ENCODE measurements at regions not wholly inside any gene's neighbourhood (a gene's known extent, or its start where the extent isn't known, plus 50 kb on each side); places are given as distances from the start of the nearest gene placed in this dataset.

DNA sequence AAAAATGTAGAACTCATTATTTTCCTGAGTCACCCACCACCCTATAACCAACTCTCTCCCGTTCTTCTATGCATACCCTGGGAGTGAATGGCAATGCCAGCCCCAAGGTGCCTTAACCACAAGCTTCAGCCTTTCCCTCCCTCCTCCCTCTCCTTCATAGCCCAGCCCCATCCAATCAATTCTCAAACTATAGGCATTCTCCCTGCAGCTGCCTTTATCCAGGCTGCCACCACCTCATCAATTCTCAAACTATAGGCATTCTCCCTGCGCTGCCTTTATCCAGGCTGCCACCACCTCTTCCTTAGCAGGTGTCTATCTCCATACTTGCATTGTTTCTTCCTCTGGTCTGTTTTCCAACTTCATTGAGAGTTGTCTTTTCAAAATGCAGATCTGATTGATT is 77.1 kb downstream of the PLEKHG1 start:
- Histone ChIP-seq H3K4me3 (ENCODE audit: low read length in 2 of 2) (no peak overlapping the region), H3K27ac (ENCODE audit: low read depth in 1 of 2, low read length in 1 of 2) (no peak overlapping the region), H3K36me3 (ENCODE audit: control insufficient read depth in 2 of 2, insufficient read depth in 2 of 2, low read length in 1 of 2) (peaks cover 7 to 24% of the 10 kb centered on the region in 2 donors), H3K4me1 (ENCODE audit: control insufficient read depth in 2 of 2, insufficient read depth in 2 of 2, low read length in 2 of 2) (peaks cover 22 to 38% of the 10 kb centered on the region in 2 donors), H3K27me3 (ENCODE audit: control insufficient read depth in 2 of 2, insufficient read depth in 1 of 2, low read length in 1 of 2) (no peaks in the 10 kb centered on the region), H3K9me3 (ENCODE audit: control insufficient read depth in 2 of 2, insufficient read depth in 1 of 2, low read length in 1 of 2) (no peaks in the 10 kb centered on the region)
- WGBS: 100% methylated on average over 2 of the region's 2 CpGs
- no peak for DNase-seq (ENCODE audit: low read depth in 6 of 9, low spot score in 9 of 9)

- Histone ChIP-seq H3K27ac (ENCODE audit: low read depth in 1 of 2, low read length in 1 of 2) (no peak overlapping the region), H3K9me3 (ENCODE audit: control insufficient read depth in 2 of 2, insufficient read depth in 1 of 2, low read length in 1 of 2) (peaks cover 0 to 5% of the 10 kb centered on the region in 2 donors), H3K4me1 (ENCODE audit: control insufficient read depth in 2 of 2, insufficient read depth in 2 of 2, low read length in 2 of 2) (peaks cover 30 to 56% of the 10 kb centered on the region in 2 donors), H3K4me3 (ENCODE audit: low read length in 2 of 2) (no peak overlapping the region), H3K27me3 (ENCODE audit: control insufficient read depth in 2 of 2, insufficient read depth in 1 of 2, low read length in 1 of 2) (no peaks in the 10 kb centered on the region), H3K36me3 (ENCODE audit: control insufficient read depth in 2 of 2, insufficient read depth in 2 of 2, low read length in 1 of 2) (peaks cover 28 to 35% of the 10 kb centered on the region in 2 donors)
- WGBS: 97% methylated on average over 5 of the region's 5 CpGs
- no peak for DNase-seq (ENCODE audit: low read depth in 6 of 9, low spot score in 9 of 9)
These were observed 80.8 kb downstream of the PLEKHG1 start for GRCh38 chr6:150680510-150680909.

DNA sequence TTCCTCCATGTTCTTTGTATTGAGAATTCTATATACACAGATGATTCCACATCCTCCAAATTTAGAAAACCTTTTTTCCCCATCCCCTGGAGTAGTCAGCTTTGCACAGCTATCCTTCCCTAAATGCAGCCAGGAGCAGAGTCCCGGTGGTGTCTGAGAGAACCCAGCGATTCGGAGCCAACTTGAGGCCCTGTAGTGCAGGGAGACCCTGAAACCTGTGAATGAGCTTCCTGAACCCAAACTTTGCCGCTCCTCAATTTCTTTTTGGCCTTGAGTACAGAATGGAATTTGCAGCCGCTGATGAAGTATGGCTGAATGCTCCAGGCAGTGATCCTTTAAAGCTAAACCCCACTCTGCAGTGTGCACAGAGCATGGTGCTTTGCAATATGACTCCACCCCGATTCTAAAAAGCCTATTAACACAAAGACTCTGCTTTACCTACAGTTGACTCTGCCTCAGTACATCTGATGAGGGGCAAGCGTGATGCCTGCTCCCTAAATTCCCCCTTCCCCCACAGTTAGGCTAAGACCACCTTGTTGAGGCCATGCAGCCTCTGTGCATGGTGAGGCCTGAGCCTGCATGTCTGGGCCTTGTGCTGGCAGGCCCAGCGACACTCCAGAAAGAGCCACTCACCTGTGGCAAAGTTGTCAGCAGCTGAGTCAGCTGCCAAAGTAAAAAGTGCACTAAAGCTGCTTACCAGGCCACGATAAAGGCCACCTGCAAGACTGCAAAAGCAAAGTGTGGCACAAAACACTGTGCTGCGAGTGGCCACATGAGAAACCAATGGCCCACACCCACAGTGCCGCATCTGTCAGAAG is 82.1 kb downstream of the PLEKHG1 start:
- peaks cover 0 to 5% of the 10 kb centered on the region in 2 donors for H3K9me3 ChIP-seq (ENCODE audit: control insufficient read depth in 2 of 2, insufficient read depth in 1 of 2, low read length in 1 of 2)
- 83% methylated on average over 11 of the region's 11 CpGs for WGBS
- H3K4me3 ChIP-seq (ENCODE audit: low read length in 2 of 2): no peak overlapping the region
- H3K4me1 ChIP-seq (ENCODE audit: control insufficient read depth in 2 of 2, insufficient read depth in 2 of 2, low read length in 2 of 2): peaks cover 30 to 62% of the 10 kb centered on the region in 2 donors
- H3K27me3 ChIP-seq (ENCODE audit: control insufficient read depth in 2 of 2, insufficient read depth in 1 of 2, low read length in 1 of 2): no peaks in the 10 kb centered on the region
- peak overlapping the region; percentile 39 to 68 for H3K27ac ChIP-seq (ENCODE audit: low read depth in 1 of 2, low read length in 1 of 2)
- DNase-seq (ENCODE audit: low read depth in 6 of 9, low spot score in 9 of 9): peak in 2 of 9 donors; percentile 42 to 61
- H3K36me3 ChIP-seq (ENCODE audit: control insufficient read depth in 2 of 2, insufficient read depth in 2 of 2, low read length in 1 of 2): peaks cover 28 to 37% of the 10 kb centered on the region in 2 donors

- 24% methylated on average over 8 of the region's 8 CpGs for WGBS
- Histone ChIP-seq H3K4me3 (ENCODE audit: low read length in 2 of 2) (no peak overlapping the region), H3K27me3 (ENCODE audit: control insufficient read depth in 2 of 2, insufficient read depth in 1 of 2, low read length in 1 of 2) (no peaks in the 10 kb centered on the region), H3K27ac (ENCODE audit: low read depth in 1 of 2, low read length in 1 of 2) (peak overlapping the region; percentile 31 to 68), H3K9me3 (ENCODE audit: control insufficient read depth in 2 of 2, insufficient read depth in 1 of 2, low read length in 1 of 2) (peaks cover 0 to 5% of the 10 kb centered on the region in 2 donors), H3K36me3 (ENCODE audit: control insufficient read depth in 2 of 2, insufficient read depth in 2 of 2, low read length in 1 of 2) (peaks cover 24 to 27% of the 10 kb centered on the region in 2 donors), H3K4me1 (ENCODE audit: control insufficient read depth in 2 of 2, insufficient read depth in 2 of 2, low read length in 2 of 2) (peaks cover 30 to 62% of the 10 kb centered on the region in 2 donors)
- peak in 1 of 9 donors; percentile 53 for DNase-seq (ENCODE audit: low read depth in 6 of 9, low spot score in 9 of 9)
These were observed 83.6 kb downstream of the PLEKHG1 start for GRCh38 chr6:150683320-150683719.

- Histone ChIP-seq H3K9me3 (ENCODE audit: control insufficient read depth in 2 of 2, insufficient read depth in 1 of 2, low read length in 1 of 2) (peaks cover 0 to 5% of the 10 kb centered on the region in 2 donors), H3K4me3 (ENCODE audit: low read length in 2 of 2) (no peak overlapping the region), H3K36me3 (ENCODE audit: control insufficient read depth in 2 of 2, insufficient read depth in 2 of 2, low read length in 1 of 2) (peaks cover 24 to 27% of the 10 kb centered on the region in 2 donors), H3K4me1 (ENCODE audit: control insufficient read depth in 2 of 2, insufficient read depth in 2 of 2, low read length in 2 of 2) (peaks cover 30 to 62% of the 10 kb centered on the region in 2 donors), H3K27ac (ENCODE audit: low read depth in 1 of 2, low read length in 1 of 2) (peak overlapping the region in 1 of 2 donors; percentile 68), H3K27me3 (ENCODE audit: control insufficient read depth in 2 of 2, insufficient read depth in 1 of 2, low read length in 1 of 2) (no peaks in the 10 kb centered on the region)
- over 99% methylated on average over 9 of the region's 9 CpGs for WGBS
- DNase-seq (ENCODE audit: low read depth in 6 of 9, low spot score in 9 of 9): no peak
These were observed 84.5 kb downstream of the PLEKHG1 start for GRCh38 chr6:150684161-150684560.

GRCh38 chr6:150684714-150685459 is 85.2 kb downstream of the PLEKHG1 start:
- 59% methylated on average over 13 of the region's 13 CpGs for WGBS
- peaks cover 0 to 5% of the 10 kb centered on the region in 2 donors for H3K9me3 ChIP-seq (ENCODE audit: control insufficient read depth in 2 of 2, insufficient read depth in 1 of 2, low read length in 1 of 2)
- H3K4me3 ChIP-seq (ENCODE audit: low read length in 2 of 2): no peak overlapping the region
- H3K27me3 ChIP-seq (ENCODE audit: control insufficient read depth in 2 of 2, insufficient read depth in 1 of 2, low read length in 1 of 2): no peaks in the 10 kb centered on the region
- peaks cover 24 to 27% of the 10 kb centered on the region in 2 donors for H3K36me3 ChIP-seq (ENCODE audit: control insufficient read depth in 2 of 2, insufficient read depth in 2 of 2, low read length in 1 of 2)
- DNase-seq (ENCODE audit: low read depth in 6 of 9, low spot score in 9 of 9): no peak
- peaks cover 30 to 59% of the 10 kb centered on the region in 2 donors for H3K4me1 ChIP-seq (ENCODE audit: control insufficient read depth in 2 of 2, insufficient read depth in 2 of 2, low read length in 2 of 2)
- H3K27ac ChIP-seq (ENCODE audit: low read depth in 1 of 2, low read length in 1 of 2): peak overlapping the region; percentile 26 to 54

DNA sequence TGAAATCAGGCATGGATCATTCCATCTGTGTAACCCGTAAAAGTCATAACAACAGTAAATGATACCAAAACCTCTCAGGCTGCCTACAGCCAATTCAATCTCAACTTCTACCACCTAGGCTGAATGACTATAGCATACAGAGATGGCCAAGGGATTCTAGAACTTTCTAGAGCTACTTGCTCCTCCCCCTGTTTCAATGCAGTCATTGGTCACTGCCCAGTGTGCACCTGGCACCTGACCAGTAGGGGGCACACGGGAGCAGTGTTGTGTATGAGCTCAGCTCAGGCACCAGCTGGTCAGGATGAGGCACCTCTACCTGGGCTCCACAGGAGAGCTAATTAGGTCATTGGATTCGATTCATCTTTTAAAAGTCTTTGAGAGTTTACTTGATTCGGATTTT is 86.2 kb downstream of the PLEKHG1 start:
- H3K9me3 ChIP-seq (ENCODE audit: control insufficient read depth in 2 of 2, insufficient read depth in 1 of 2, low read length in 1 of 2): peaks cover 0 to 5% of the 10 kb centered on the region in 2 donors
- H3K27ac ChIP-seq (ENCODE audit: low read depth in 1 of 2, low read length in 1 of 2): peak overlapping the region in 1 of 2 donors; percentile 3
- DNase-seq (ENCODE audit: low read depth in 6 of 9, low spot score in 9 of 9): peak in 3 of 9 donors; percentile 43 to 60 (median 46)
- peaks cover 30 to 51% of the 10 kb centered on the region in 2 donors for H3K4me1 ChIP-seq (ENCODE audit: control insufficient read depth in 2 of 2, insufficient read depth in 2 of 2, low read length in 2 of 2)
- no peaks in the 10 kb centered on the region for H3K27me3 ChIP-seq (ENCODE audit: control insufficient read depth in 2 of 2, insufficient read depth in 1 of 2, low read length in 1 of 2)
- H3K4me3 ChIP-seq (ENCODE audit: low read length in 2 of 2): no peak overlapping the region
- WGBS: 79% methylated on average over 4 of the region's 4 CpGs
- H3K36me3 ChIP-seq (ENCODE audit: control insufficient read depth in 2 of 2, insufficient read depth in 2 of 2, low read length in 1 of 2): peaks cover 24 to 31% of the 10 kb centered on the region in 2 donors

GRCh38 chr6:150686566-150686965 is 86.9 kb downstream of the PLEKHG1 start:
- H3K9me3 ChIP-seq (ENCODE audit: control insufficient read depth in 2 of 2, insufficient read depth in 1 of 2, low read length in 1 of 2): peaks cover 0 to 5% of the 10 kb centered on the region in 2 donors
- 96% methylated on average over 12 of the region's 12 CpGs for WGBS
- peaks cover 30 to 44% of the 10 kb centered on the region in 2 donors for H3K4me1 ChIP-seq (ENCODE audit: control insufficient read depth in 2 of 2, insufficient read depth in 2 of 2, low read length in 2 of 2)
- DNase-seq (ENCODE audit: low read depth in 6 of 9, low spot score in 9 of 9): no peak
- no peak overlapping the region for H3K4me3 ChIP-seq (ENCODE audit: low read length in 2 of 2)
- H3K27me3 ChIP-seq (ENCODE audit: control insufficient read depth in 2 of 2, insufficient read depth in 1 of 2, low read length in 1 of 2): no peaks in the 10 kb centered on the region
- peaks cover 24 to 31% of the 10 kb centered on the region in 2 donors for H3K36me3 ChIP-seq (ENCODE audit: control insufficient read depth in 2 of 2, insufficient read depth in 2 of 2, low read length in 1 of 2)
- peak overlapping the region in 1 of 2 donors; percentile 7 for H3K27ac ChIP-seq (ENCODE audit: low read depth in 1 of 2, low read length in 1 of 2)

- H3K4me3 ChIP-seq (ENCODE audit: low read length in 2 of 2): no peak overlapping the region
- H3K4me1 ChIP-seq (ENCODE audit: control insufficient read depth in 2 of 2, insufficient read depth in 2 of 2, low read length in 2 of 2): peaks cover 22 to 35% of the 10 kb centered on the region in 2 donors
- no peak overlapping the region for H3K27ac ChIP-seq (ENCODE audit: low read depth in 1 of 2, low read length in 1 of 2)
- H3K36me3 ChIP-seq (ENCODE audit: control insufficient read depth in 2 of 2, insufficient read depth in 2 of 2, low read length in 1 of 2): peaks cover 21 to 29% of the 10 kb centered on the region in 2 donors
- no peak for DNase-seq (ENCODE audit: low read depth in 6 of 9, low spot score in 9 of 9)
- WGBS: 88% methylated on average over 6 of the region's 6 CpGs
- H3K27me3 ChIP-seq (ENCODE audit: control insufficient read depth in 2 of 2, insufficient read depth in 1 of 2, low read length in 1 of 2): no peaks in the 10 kb centered on the region
- H3K9me3 ChIP-seq (ENCODE audit: control insufficient read depth in 2 of 2, insufficient read depth in 1 of 2, low read length in 1 of 2): peaks cover 0 to 5% of the 10 kb centered on the region in 2 donors
These were observed 87.8 kb downstream of the PLEKHG1 start for GRCh38 chr6:150687508-150687907.

Measured in thymus (tissue), 11 donors.